ENCODE measurements at regions not wholly inside any gene's neighbourhood (a gene's known extent, or its start where the extent isn't known, plus 50 kb on each side); places are given as distances from the start of the nearest gene placed in this dataset.
"Not testable (repeated sequence)": the region's sequence is repeated elsewhere in the genome, so short reads cannot be mapped to it uniquely, and the experiment has no call there.

DNA sequence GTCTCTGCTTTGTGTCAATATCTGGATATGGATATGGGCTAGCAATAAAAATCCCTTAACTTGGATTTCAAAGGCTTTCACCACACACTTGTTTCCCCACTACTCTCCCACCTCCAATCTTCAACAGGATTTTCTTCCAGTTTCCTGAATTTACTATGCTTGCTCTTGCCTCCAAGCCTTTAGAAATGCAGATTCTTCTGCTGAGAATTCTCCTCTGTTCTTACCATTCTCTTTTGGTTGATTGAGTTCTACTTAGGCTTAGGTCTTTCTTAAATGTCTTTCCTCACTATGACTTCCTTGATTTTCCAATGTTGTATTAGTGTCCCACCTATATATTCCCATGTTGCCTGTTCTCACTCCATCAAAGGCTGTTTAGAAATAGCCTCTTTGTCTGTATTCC lies 1502.4 kb upstream of the TENM4 start:
- TF ChIP-seq, protein P1, sequence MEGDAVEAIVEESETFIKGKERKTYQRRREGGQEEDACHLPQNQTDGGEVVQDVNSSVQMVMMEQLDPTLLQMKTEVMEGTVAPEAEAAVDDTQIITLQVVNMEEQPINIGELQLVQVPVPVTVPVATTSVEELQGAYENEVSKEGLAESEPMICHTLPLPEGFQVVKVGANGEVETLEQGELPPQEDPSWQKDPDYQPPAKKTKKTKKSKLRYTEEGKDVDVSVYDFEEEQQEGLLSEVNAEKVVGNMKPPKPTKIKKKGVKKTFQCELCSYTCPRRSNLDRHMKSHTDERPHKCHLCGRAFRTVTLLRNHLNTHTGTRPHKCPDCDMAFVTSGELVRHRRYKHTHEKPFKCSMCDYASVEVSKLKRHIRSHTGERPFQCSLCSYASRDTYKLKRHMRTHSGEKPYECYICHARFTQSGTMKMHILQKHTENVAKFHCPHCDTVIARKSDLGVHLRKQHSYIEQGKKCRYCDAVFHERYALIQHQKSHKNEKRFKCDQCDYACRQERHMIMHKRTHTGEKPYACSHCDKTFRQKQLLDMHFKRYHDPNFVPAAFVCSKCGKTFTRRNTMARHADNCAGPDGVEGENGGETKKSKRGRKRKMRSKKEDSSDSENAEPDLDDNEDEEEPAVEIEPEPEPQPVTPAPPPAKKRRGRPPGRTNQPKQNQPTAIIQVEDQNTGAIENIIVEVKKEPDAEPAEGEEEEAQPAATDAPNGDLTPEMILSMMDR (IDR thresholded peaks at IDR 0.05), result no peak
- Mint-ChIP-seq H3K36me3 (ENCODE audit: low read depth) (no peaks in the 10 kb centered on the region), H3K27ac (no peak overlapping the region), H3K27me3 (ENCODE audit: low read depth, poor library complexity) (no peaks in the 10 kb centered on the region), H3K4me1 (no peaks in the 10 kb centered on the region), H3K4me3 (no peak overlapping the region), H3K9me3 (no peaks in the 10 kb centered on the region)
- no peak for DNase-seq

GRCh38 chr11:80937842-80938241 lies 1497.0 kb upstream of the TENM4 start:
- no peaks in the 10 kb centered on the region for H3K36me3 Mint-ChIP-seq (ENCODE audit: low read depth)
- DNase-seq, result no peak
- no peak overlapping the region for H3K4me3 Mint-ChIP-seq
- H3K27me3 Mint-ChIP-seq (ENCODE audit: low read depth, poor library complexity), result no peaks in the 10 kb centered on the region
- no peaks in the 10 kb centered on the region for H3K9me3 Mint-ChIP-seq
- no peak overlapping the region for H3K27ac Mint-ChIP-seq
- no peaks in the 10 kb centered on the region for H3K4me1 Mint-ChIP-seq
- TF ChIP-seq, protein P1 (IDR thresholded peaks at IDR 0.05), result no peak

GRCh38 chr11:80930038-80930437 lies 1489.2 kb upstream of the TENM4 start:
- TF ChIP-seq, protein P1 (IDR thresholded peaks at IDR 0.05), result no peak
- peaks cover 4% of the 10 kb centered on the region for H3K4me1 Mint-ChIP-seq
- no peak overlapping the region for H3K27ac Mint-ChIP-seq
- H3K4me3 Mint-ChIP-seq, result no peak overlapping the region
- H3K9me3 Mint-ChIP-seq, result no peaks in the 10 kb centered on the region
- no peak for DNase-seq
- H3K27me3 Mint-ChIP-seq (ENCODE audit: low read depth, poor library complexity), result no peaks in the 10 kb centered on the region
- no peaks in the 10 kb centered on the region for H3K36me3 Mint-ChIP-seq (ENCODE audit: low read depth)

- TF ChIP-seq, protein P1 (IDR thresholded peaks at IDR 0.05), result no peak
- Mint-ChIP-seq H3K36me3 (ENCODE audit: low read depth) (no peaks in the 10 kb centered on the region), H3K27me3 (ENCODE audit: low read depth, poor library complexity) (no peaks in the 10 kb centered on the region), H3K4me3 (no peak overlapping the region), H3K27ac (no peak overlapping the region), H3K9me3 (no peaks in the 10 kb centered on the region), H3K4me1 (peaks cover 4% of the 10 kb centered on the region)
- DNase-seq, result no peak
These were observed 1488.4 kb upstream of the TENM4 start for GRCh38 chr11:80929031-80929805.

DNA sequence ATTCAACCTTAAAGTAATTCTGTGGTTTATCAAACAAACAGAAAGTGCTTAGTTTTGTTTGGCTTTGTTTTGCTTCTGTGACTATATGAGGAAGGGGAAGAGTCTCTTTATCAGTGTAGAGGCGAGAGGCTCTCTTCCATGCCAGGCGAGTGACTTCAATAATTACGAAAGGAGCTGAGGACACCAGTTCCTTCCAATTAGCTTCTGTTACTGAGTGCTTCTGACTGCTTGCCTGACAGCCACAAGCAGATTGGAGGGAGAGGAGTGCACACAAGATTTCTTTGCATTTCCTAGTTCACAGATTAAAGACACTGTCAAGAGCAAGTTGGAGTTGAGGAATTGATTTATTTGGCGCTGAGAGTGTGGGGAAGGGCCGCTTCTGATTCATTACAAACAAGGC lies 1484.5 kb upstream of the TENM4 start:
- no peaks in the 10 kb centered on the region for H3K9me3 Mint-ChIP-seq
- H3K4me3 Mint-ChIP-seq, result no peak overlapping the region
- TF ChIP-seq, protein P1 (IDR thresholded peaks at IDR 0.05), result no peak
- H3K36me3 Mint-ChIP-seq (ENCODE audit: low read depth), result no peaks in the 10 kb centered on the region
- H3K4me1 Mint-ChIP-seq, result peaks cover 4% of the 10 kb centered on the region
- H3K27ac Mint-ChIP-seq, result peak overlapping the region; percentile 87
- no peak for DNase-seq
- no peaks in the 10 kb centered on the region for H3K27me3 Mint-ChIP-seq (ENCODE audit: low read depth, poor library complexity)

DNA sequence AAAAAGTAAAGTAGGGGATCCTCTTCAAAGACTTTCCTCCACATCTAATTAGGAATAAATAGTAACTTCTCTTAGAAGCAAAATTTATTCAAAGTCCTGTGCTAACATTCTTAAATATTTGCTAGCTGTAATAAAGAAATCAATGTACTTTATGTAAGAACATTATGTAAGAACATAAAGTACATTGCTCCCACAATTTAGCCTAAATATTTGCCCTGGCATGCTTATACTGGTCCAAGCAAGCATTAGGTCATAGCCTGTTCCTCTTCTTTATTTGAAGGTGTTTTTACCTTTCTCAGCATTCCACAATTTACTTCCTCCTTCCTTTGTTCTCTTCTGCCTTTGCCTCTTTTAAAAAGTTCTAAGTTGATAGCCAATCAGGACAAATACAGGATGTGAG lies 1480.5 kb upstream of the TENM4 start:
- not testable (repeated sequence) for H3K27ac Mint-ChIP-seq; H3K4me3 Mint-ChIP-seq; H3K9me3 Mint-ChIP-seq; H3K4me1 Mint-ChIP-seq; H3K27me3 Mint-ChIP-seq (ENCODE audit: low read depth, poor library complexity); H3K36me3 Mint-ChIP-seq (ENCODE audit: low read depth); DNase-seq

Data from nephron progenitor cell (in vitro differentiated cells).